ENCODE measurements at regions not wholly inside any gene's neighbourhood (a gene's known extent, or its start where the extent isn't known, plus 50 kb on each side); places are given as distances from the start of the nearest gene placed in this dataset.

DNA sequence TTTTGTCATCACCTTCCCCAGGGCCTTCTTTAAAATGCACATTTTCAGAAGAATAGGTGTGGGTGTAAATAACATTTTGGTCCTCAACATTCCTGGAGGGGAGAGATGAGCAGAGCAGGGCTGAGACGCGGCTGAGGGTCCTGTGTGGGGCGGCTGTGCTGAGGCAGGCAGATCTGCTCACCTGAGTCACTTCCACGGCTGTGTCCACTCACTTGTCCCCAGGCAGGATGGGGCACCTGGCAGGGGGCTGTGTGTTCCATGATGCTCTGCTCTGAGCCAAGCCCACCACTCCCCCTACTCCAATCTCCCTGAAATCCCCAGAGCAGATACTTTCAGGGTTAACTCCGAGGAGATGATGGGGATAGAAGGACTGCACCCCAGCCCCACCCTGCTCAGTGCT lies 93.8 kb downstream of the GLRX3 start:
- DNase-seq = no peak

DNA sequence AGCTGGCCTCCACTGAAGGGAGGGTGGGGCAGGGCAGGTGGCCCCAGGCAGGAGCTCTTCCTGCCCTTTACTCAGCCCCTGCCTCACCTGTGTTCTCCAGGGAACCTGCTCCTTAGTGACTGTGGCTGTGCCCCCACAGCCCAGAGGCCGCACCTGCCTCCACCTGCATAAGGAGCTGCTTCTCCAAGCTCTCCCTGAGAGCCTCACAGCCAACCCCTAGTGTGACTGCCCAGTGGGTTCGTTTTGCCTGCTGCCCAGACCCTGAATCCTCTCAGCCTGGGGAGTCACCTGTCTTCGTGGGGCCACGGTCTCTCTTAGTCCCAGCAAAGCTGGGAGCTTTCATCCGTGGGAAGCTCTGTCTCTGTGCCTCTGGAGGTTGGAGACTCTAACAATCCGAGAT lies 94.4 kb downstream of the GLRX3 start:
- no peak for DNase-seq

- no peak for DNase-seq
Measured at GRCh38 chr10:130231251-130231741, 95.1 kb downstream of the GLRX3 start.

GRCh38 chr10:130232166-130233034 lies 96.2 kb downstream of the GLRX3 start:
- no peak for DNase-seq

DNA sequence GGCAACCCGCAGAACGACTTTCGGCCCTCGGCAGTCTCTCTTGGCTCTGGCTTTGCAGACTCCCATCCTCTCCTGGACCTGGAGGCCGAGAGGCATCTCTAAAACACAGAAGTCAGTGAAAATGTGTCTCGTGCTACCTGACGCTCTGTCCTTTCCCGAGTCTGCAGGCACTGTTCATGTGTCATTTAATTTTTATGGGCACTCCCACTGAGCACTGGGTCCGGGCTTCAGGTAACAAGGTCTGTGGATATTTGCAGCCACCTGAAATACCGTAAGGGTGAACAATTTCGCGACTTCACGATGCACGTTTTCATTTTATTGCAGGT lies 96.8 kb downstream of the GLRX3 start:
- DNase-seq = no peak

- no peak for DNase-seq
Measured at GRCh38 chr10:130233426-130233825, 97.2 kb downstream of the GLRX3 start.

DNA sequence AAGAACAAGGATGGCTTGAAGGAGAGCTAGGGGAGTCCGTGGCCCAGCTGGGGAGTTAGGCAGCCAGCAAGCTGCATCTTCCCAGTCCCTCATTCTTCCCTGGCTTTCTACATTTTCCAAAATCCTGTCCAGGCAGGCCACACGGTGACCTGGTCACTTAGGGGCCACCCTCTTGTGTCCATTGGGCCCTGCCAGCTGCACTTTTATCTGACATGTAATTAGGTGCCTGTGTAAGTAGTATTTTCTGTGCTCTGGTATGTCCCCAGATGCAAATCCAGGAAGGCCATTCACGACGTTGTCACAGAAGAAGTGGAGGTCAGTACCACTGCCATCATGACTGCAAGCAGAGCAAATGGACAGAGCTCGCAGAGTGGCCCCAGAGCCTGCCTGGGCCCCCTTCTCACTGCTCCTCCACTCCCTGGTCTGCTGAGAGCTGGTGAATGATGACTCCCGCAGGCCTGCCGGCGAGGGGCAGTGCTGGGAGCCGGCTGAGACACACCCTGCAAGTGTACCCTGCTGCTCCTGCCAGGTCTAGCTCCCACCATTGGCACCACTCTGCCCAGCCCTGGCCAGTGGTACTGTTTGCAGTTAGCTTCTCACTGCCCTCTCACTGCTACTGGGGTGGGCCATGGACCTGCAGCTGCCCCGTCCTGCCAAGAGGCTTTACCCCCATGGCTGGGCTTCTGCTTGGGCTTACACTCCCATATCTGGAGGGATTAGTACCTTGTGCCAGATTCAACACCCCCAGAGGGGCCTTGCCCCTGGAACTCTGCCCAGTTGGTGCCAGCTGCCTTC lies 98.2 kb downstream of the GLRX3 start:
- DNase-seq = no peak

DNA sequence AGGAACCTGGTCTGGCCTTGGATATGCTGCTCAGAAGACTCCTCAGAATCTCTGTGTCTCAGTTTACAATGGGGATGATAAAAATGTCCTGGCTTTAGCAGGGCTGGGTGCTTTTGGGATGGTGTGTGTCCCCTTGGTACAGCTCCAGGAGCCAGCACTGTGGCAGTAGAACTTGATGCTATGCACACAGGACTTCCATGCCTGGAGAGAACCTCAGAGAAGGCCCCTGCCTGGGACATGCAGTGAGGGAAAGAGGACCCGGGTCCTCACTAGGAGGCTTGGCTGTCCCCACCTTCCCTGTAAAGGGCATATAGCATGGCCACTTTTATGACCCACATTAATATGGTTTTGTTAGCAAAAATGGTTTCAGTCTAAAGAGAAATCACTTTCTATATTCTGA lies 100.5 kb downstream of the GLRX3 start:
- DNase-seq = no peak

DNA sequence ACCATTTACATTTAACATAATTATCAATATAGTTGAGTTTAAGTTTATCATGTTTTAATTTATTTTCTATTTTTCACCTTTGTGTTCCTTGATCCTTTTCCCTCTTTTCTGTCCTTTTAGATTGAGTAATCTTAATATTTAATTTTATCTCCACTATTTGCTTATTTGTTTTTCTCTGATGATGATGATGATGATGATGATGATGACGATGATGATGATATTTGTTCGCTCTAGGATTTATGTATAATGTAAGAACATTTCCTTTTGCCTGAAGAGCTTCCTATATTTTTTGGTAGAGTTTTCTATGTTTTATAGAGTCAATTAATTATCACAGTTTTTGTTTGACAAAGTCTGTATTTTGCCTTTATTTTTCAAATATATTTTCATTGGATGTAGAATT lies 104.2 kb downstream of the GLRX3 start:
- no peak for DNase-seq

- DNase-seq = no peak
Measured at GRCh38 chr10:130242513-130242912, 106.3 kb downstream of the GLRX3 start.

DNA sequence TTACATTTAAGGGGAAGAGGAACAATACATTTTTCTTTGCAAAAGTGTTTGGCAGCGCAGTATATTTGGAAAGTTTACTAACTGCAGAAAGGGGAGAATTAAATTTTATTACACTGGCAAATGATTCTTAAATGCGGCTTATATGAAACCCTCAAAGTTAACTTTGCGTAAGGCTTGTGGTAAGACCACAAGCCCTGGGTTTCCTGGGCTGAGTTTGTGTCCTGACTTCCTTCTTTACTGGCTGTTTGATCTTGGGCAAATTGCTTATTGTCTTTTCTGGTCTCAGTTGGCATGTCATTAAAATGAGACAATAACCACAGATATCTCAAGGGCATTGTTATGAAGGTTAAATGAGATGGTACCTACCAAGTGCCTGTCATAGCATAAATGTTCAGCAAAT lies 106.8 kb downstream of the GLRX3 start:
- DNase-seq = no peak

DNA sequence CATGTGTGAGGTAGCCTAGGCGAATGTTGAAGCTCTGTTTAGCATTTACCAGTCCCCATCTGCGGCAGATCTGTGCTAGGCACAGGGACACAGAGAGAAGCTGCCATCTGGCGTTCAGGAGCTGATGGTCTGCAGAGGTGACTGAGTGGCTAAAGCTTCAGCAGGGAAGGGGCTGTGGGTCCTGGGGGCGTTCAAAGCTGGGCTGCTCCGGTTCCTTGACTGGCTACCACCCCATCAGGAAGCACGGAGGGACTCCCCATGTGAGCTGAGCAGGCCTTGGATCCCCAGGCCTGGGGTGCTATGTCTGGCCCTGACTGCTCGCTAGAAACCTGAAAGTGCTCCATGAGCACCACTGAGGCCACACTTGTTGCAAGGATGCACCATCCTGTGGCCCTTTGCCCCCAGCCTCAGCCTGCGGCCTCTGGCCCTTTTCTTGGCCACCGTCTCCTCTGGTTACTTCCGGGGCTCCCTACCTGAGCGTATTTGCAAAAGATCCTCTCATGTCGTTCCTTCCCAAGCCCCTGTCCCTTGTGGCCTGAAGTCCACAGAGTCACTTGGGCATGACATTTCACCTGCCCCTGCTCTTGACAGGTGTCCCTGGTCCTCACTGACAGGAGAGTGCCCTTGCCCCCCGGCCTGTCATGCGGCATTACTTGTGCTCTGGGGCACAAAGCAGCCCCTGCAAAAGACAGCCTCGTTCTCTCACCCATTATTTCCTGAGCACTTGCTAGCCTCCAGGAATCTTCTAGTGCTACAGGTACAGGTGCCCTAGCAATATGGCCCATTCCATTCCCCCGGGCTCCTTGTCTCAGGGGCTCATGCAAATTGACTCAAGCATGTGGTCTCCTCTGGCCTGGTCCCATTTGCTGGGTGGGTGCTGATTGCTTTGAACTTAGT lies 108.1 kb downstream of the GLRX3 start:
- no peak for DNase-seq

DNA sequence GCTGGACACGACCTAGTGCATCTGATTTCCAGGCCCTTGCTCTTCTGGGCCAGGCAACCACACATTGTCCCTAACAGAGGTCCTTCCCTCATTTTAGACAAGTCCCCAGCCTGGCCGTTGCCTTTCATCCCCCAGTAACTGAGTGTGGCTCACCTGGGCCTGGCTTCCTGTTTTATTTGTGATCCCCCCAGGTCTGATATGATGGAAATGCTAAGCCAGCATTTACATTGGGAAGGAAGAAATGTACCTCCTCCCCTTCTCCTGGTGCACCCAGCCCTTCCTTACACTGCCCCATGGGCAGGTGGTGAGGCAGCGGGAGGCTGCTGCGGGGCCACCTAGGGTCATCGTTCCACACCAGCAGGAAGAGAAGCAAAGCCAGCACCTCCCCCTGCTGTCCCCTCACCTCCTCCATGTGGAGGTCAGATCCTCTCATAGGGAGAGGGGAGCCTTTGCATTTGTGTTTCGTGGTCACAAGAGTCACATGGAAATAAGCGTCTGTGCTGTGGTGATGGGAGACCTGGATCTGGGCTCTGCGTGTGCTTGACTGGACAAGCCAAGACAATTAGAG lies 108.8 kb downstream of the GLRX3 start:
- DNase-seq = no peak

GRCh38 chr10:130246113-130246512 lies 109.9 kb downstream of the GLRX3 start:
- DNase-seq = no peak

GRCh38 chr10:130250127-130250526 lies 113.9 kb downstream of the GLRX3 start:
- no peak for DNase-seq

GRCh38 chr10:130251766-130252165 lies 115.6 kb downstream of the GLRX3 start:
- DNase-seq = no peak

- DNase-seq = no peak
Measured at GRCh38 chr10:130254243-130254642, 118.1 kb downstream of the GLRX3 start.

GRCh38 chr10:130254662-130255061 lies 118.5 kb downstream of the GLRX3 start:
- DNase-seq = no peak

DNA sequence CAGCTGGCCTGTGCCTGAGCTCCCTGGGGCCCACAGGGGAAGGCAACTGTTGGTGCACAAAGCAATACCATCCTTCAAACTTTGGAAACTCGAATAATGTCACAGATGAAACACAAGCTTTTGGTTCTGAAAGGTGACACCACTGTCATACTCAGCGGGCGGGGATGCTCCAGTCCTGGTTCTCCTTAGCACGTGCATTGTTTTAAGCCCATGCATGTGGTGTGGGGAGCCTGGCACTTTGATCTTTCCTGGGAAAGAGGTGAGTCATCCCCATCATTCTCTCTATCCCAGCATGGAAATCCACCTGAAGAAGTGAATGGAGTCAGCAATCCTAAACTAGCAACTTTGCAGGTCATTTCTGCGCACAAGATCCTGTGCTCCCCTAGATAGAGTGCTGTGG lies 119.6 kb downstream of the GLRX3 start:
- DNase-seq = no peak

- no peak for DNase-seq
Measured at GRCh38 chr10:130257897-130258296, 121.7 kb downstream of the GLRX3 start.

DNA sequence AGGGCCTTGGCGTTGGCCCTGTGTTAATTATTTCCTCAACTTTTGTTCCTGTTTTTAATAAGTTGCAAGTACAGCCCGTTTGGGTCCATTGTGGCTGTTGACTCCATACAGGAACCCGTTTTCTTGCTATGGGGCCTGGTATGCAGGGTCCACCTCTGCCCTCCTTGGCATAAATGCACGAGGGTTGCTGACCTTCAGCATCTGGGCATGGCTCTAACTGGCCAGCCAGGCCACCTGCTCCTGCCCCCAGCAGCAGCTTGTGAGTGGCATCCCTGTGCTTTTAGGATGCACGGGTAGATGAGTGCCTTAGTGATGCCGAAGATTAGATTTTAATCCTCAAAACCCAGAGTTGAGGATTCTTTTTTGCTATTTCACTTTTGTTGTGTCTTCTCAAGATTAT lies 123.2 kb downstream of the GLRX3 start:
- DNase-seq = no peak

DNA sequence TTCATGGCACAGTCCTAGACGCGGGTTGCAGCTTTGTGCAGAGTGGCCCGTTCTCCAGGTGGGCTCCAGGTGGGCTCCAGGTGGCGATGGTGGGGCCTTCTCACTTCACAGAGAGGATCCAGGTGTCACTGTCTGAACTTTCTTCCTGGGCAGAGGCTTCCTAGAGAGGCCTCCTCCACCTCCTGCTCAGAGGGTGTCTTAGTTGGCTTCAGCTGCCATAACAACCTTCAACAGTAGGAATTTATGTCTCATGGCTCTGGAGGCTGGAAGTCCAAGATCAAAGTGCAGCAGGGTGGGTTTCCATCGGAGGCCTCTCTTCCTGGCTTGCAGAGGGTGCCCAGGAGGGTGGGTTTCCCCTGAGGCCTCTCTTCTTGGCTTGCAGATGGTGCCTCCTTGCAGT lies 125.1 kb downstream of the GLRX3 start:
- no peak for DNase-seq

DNA sequence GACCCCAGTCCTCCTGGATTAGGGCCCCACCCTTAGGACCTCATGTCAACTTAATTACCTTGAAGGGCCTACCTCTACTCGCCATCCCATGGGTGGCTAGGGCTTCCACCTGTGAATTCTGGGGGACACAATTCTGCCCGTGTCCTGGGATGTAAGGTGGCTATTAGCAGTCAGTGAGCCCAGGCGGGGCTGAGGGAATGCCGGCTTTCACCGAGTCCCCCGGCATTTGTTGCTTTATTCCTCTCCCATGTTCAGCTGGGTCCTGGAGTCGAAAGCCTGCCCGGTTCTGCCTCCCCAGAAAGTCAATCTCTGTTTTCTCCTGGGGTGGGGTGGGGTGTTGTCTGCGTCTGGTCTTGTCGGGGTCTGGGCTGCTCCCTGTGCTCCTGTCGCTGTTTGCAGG lies 125.6 kb downstream of the GLRX3 start:
- DNase-seq = no peak

All from NCI-H1092 (cell line).